Glutamatergic neuron (in vitro differentiated cells): ENCODE measurements at regions not wholly inside any gene's neighbourhood (a gene's known extent, or its start where the extent isn't known, plus 50 kb on each side); places are given as distances from the start of the nearest gene placed in this dataset.
A peak's percentile ranks its signal among the peaks of the same experiment; 100 is the strongest.

Experiments used
- DNase-seq: peaks from one replicate; pipeline ENCODE4 v3.0.0; 2022
- H3K27ac Mint-ChIP-seq: one replicate; pipeline ENCODE4 v1.8.0; 2020; ENCODE audit warnings: mild to moderate bottlenecking, mixed read lengths, inconsistent platforms; ENCODE audit not compliant: unreplicated experiment
- H3K27me3 Mint-ChIP-seq: one replicate; pipeline ENCODE4 v1.8.0; 2020; ENCODE audit warnings: mild to moderate bottlenecking, moderate library complexity, mixed read lengths, inconsistent platforms; ENCODE audit not compliant: unreplicated experiment
- H3K36me3 Mint-ChIP-seq: one replicate; pipeline ENCODE4 v1.8.0; 2020; ENCODE audit warnings: mild to moderate bottlenecking, mixed read lengths, inconsistent platforms; ENCODE audit not compliant: unreplicated experiment
- H3K4me1 Mint-ChIP-seq: one replicate; pipeline ENCODE4 v1.8.0; 2020; ENCODE audit warnings: mild to moderate bottlenecking, low read depth, mixed read lengths, inconsistent platforms; ENCODE audit not compliant: unreplicated experiment
- H3K4me3 Mint-ChIP-seq: one replicate; pipeline ENCODE4 v1.8.0; 2020; ENCODE audit warnings: mild to moderate bottlenecking, mixed read lengths, inconsistent platforms; ENCODE audit not compliant: unreplicated experiment
- H3K9me3 Mint-ChIP-seq: one replicate; pipeline ENCODE4 v1.8.0; 2020; ENCODE audit warnings: mild to moderate bottlenecking, moderate library complexity, mixed read lengths, inconsistent platforms; ENCODE audit not compliant: unreplicated experiment
- TF ChIP-seq, protein P1 (sequence below): fragments of 200-600 bp; sonication (generic); IDR thresholded peaks from one replicate; pipeline ENCODE4 v1.5.0; 2021; ENCODE audit not compliant: partially characterized antibody, unreplicated experiment

- no peaks in the 10 kb centered on the region for H3K27me3 Mint-ChIP-seq
- DNase-seq, result peak; percentile 32
These were observed 254.7 kb downstream of the IPO8 start for GRCh38 chr12:30440826-30441602.

GRCh38 chr12:30439201-30439600, 256.5 kb downstream of the IPO8 start:
- TF ChIP-seq, protein P1, sequence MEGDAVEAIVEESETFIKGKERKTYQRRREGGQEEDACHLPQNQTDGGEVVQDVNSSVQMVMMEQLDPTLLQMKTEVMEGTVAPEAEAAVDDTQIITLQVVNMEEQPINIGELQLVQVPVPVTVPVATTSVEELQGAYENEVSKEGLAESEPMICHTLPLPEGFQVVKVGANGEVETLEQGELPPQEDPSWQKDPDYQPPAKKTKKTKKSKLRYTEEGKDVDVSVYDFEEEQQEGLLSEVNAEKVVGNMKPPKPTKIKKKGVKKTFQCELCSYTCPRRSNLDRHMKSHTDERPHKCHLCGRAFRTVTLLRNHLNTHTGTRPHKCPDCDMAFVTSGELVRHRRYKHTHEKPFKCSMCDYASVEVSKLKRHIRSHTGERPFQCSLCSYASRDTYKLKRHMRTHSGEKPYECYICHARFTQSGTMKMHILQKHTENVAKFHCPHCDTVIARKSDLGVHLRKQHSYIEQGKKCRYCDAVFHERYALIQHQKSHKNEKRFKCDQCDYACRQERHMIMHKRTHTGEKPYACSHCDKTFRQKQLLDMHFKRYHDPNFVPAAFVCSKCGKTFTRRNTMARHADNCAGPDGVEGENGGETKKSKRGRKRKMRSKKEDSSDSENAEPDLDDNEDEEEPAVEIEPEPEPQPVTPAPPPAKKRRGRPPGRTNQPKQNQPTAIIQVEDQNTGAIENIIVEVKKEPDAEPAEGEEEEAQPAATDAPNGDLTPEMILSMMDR, result no peak

More at GRCh38 chr12:30440826-30441602, 254.7 kb downstream of the IPO8 start:
- no peaks in the 10 kb centered on the region for H3K4me1 Mint-ChIP-seq
- H3K9me3 Mint-ChIP-seq, result no peaks in the 10 kb centered on the region
- H3K4me3 Mint-ChIP-seq, result no peak overlapping the region
- H3K36me3 Mint-ChIP-seq, result no peaks in the 10 kb centered on the region
- no peak overlapping the region for H3K27ac Mint-ChIP-seq
- TF ChIP-seq, protein P1, result peak; percentile 56

DNA sequence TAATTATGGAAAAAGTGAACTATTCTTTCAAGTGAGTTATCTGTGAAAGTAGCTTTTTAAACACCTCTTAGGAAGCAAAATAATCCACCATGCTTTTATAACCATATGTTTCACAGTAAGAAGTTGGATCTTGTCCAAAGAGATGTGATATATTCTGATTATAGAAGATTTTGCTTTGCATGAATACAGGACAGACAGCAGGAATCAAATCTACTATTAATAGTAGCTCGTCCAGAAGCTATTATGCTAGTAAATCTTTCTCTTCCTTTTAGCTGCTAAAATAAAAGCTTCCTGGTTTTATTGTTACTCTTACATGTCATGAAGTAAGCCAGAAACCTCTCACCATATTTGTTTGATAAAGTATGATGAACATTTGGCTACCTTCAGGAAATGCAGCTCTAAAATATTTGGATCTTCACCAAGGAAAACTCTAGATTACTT, 257.0 kb downstream of the IPO8 start:
- Mint-ChIP-seq H3K36me3 (no peaks in the 10 kb centered on the region), H3K9me3 (no peaks in the 10 kb centered on the region), H3K4me3 (no peak overlapping the region), H3K27ac (no peak overlapping the region), H3K4me1 (no peaks in the 10 kb centered on the region), H3K27me3 (no peaks in the 10 kb centered on the region)
- DNase-seq, result no peak
- TF ChIP-seq, protein P1, result no peak

More at GRCh38 chr12:30439201-30439600, 256.5 kb downstream of the IPO8 start:
- DNase-seq, result no peak
- Mint-ChIP-seq H3K27ac (no peak overlapping the region), H3K36me3 (no peaks in the 10 kb centered on the region), H3K4me1 (no peaks in the 10 kb centered on the region), H3K4me3 (no peak overlapping the region), H3K9me3 (no peaks in the 10 kb centered on the region), H3K27me3 (no peaks in the 10 kb centered on the region)

GRCh38 chr12:30437616-30438015, 258.1 kb downstream of the IPO8 start:
- Mint-ChIP-seq H3K4me1 (no peaks in the 10 kb centered on the region), H3K4me3 (no peak overlapping the region), H3K27me3 (no peaks in the 10 kb centered on the region), H3K9me3 (no peaks in the 10 kb centered on the region), H3K27ac (no peak overlapping the region), H3K36me3 (no peaks in the 10 kb centered on the region)
- no peak for DNase-seq
- TF ChIP-seq, protein P1, result no peak

DNA sequence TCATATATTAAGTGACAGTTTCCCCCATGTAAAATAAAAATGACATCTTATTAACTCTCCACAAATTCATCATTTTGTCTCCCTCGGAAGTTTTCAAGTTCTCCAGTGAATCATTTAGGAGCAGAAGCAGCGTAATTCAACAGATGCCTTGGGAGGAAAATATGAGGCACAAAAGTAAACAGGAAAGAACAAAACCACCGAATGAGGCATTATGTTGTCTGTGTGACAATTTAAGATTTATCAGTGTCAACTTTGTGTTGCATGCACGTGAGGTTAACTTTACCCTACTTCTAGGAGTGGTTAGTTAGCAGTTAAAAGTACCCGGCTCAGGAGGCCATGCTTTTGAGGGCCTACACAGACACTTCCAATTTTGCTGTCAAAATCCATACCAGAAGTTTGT, 258.6 kb downstream of the IPO8 start:
- TF ChIP-seq, protein P1, result no peak
- no peaks in the 10 kb centered on the region for H3K9me3 Mint-ChIP-seq
- H3K27ac Mint-ChIP-seq, result no peak overlapping the region
- no peak overlapping the region for H3K4me3 Mint-ChIP-seq
- H3K27me3 Mint-ChIP-seq, result no peaks in the 10 kb centered on the region
- no peak for DNase-seq
- no peaks in the 10 kb centered on the region for H3K36me3 Mint-ChIP-seq
- no peaks in the 10 kb centered on the region for H3K4me1 Mint-ChIP-seq
